ENCODE measurements at regions not wholly inside any gene's neighbourhood (a gene's known extent, or its start where the extent isn't known, plus 50 kb on each side); places are given as distances from the start of the nearest gene placed in this dataset.
A peak's percentile ranks its signal among the peaks of the same experiment; 100 is the strongest.
"Not testable (repeated sequence)": the region's sequence is repeated elsewhere in the genome, so short reads cannot be mapped to it uniquely, and the experiment has no call there.

GRCh38 chr16:58850678-58851020 lies 116.5 kb upstream of the GOT2 start:
- no peak for DNase-seq (ENCODE audit: low read depth)
- H3K4me3 ChIP-seq (ENCODE audit: control insufficient read depth, low read depth, low read length): no peak overlapping the region
- no peak for TF ChIP-seq CTCF (conservative IDR thresholded peaks at IDR 0.05; ENCODE audit: control insufficient read depth, insufficient read depth, low read depth, low read length)

- TF ChIP-seq CTCF (conservative IDR thresholded peaks at IDR 0.05; ENCODE audit: control insufficient read depth, insufficient read depth, low read depth, low read length): no peak
- no peak overlapping the region for H3K4me3 ChIP-seq (ENCODE audit: control insufficient read depth, low read depth, low read length)
- no peak for DNase-seq (ENCODE audit: low read depth)
Observed at GRCh38 chr16:58850019-58850677, 116.0 kb upstream of the GOT2 start.

GRCh38 chr16:58848662-58849002 lies 114.5 kb upstream of the GOT2 start:
- DNase-seq (ENCODE audit: low read depth): no peak
- TF ChIP-seq CTCF (conservative IDR thresholded peaks at IDR 0.05; ENCODE audit: control insufficient read depth, insufficient read depth, low read depth, low read length): no peak
- no peak overlapping the region for H3K4me3 ChIP-seq (ENCODE audit: control insufficient read depth, low read depth, low read length)

- TF ChIP-seq CTCF (conservative IDR thresholded peaks at IDR 0.05; ENCODE audit: control insufficient read depth, insufficient read depth, low read depth, low read length): no peak
Observed at GRCh38 chr16:58847902-58848661, 114.0 kb upstream of the GOT2 start.

GRCh38 chr16:58846226-58846625 lies 112.1 kb upstream of the GOT2 start:
- not testable (repeated sequence) for H3K4me3 ChIP-seq (ENCODE audit: control insufficient read depth, low read depth, low read length); DNase-seq (ENCODE audit: low read depth)

More at GRCh38 chr16:58847902-58848661, 114.0 kb upstream of the GOT2 start:
- DNase-seq (ENCODE audit: low read depth): no peak
- H3K4me3 ChIP-seq (ENCODE audit: control insufficient read depth, low read depth, low read length): no peak overlapping the region

- no peak overlapping the region for H3K4me3 ChIP-seq (ENCODE audit: control insufficient read depth, low read depth, low read length)
- peak; percentile 13 for TF ChIP-seq CTCF (conservative IDR thresholded peaks at IDR 0.05; ENCODE audit: control insufficient read depth, insufficient read depth, low read depth, low read length)
- DNase-seq (ENCODE audit: low read depth): peak; percentile 25
Observed at GRCh38 chr16:58843675-58844074, 109.6 kb upstream of the GOT2 start.

- no peak for TF ChIP-seq CTCF (conservative IDR thresholded peaks at IDR 0.05; ENCODE audit: control insufficient read depth, insufficient read depth, low read depth, low read length)
- no peak for DNase-seq (ENCODE audit: low read depth)
- H3K4me3 ChIP-seq (ENCODE audit: control insufficient read depth, low read depth, low read length): no peak overlapping the region
Observed at GRCh38 chr16:58842746-58843145, 108.6 kb upstream of the GOT2 start.
